SK-N-SH (cell line): ENCODE measurements at regions not wholly inside any gene's neighbourhood (a gene's known extent, or its start where the extent isn't known, plus 50 kb on each side); places are given as distances from the start of the nearest gene placed in this dataset.

Experiments
- CTCF ChIA-PET: fragments of 300-600, 350-600 bp; formaldehyde crosslinking; extraction: SDS; loops from one replicate; lab custom pipeline; 2021; lab: Yijun Ruan, JAX
- POLR2A ChIA-PET: fragments of 350-600 bp; sonication (Branson Sonifier 250); formaldehyde crosslinking; extraction: SDS; loops from one replicate; lab custom pipeline; 2020; ENCODE audit warnings: antibody characterized with exemption, inconsistent platforms; lab: Yijun Ruan, JAX
- DNase-seq: peaks from one replicate; pipeline ENCODE4 v3.0.0; 2012
- H2AFZ ChIP-seq: fragments of 200-600 bp; sonication (generic); 2 replicates; pipeline ENCODE4 v1.8.1; 2016; ENCODE audit warnings: antibody characterized with exemption, mild to moderate bottlenecking, low read depth
- H3F3A ChIP-seq: fragments of 200-600 bp; sonication (generic); replicated peaks from 2 replicates; pipeline ENCODE3; 2016; ENCODE audit warnings: antibody characterized with exemption, mild to moderate bottlenecking; ENCODE audit not compliant: insufficient read depth
- H3K27ac ChIP-seq, 2 experiments: fragments of 200-500 bp in 1 of 2; fragments of 200-600 bp in 1 of 2; sonication (Bioruptor generic) in 1 of 2; sonication (generic), shearing (Covaris generic) in 1 of 2; 2 replicates each; pipeline versions ENCODE4 v1.5.1 to v1.6.1; 2014 to 2016; ENCODE audit warnings: low read depth in 2 of 2, inconsistent platforms in 1 of 2, low read length in 1 of 2, mild to moderate bottlenecking in 1 of 2, mixed read lengths in 1 of 2
- H3K27me3 ChIP-seq: fragments of 200-600 bp; sonication (generic), shearing (Covaris generic); 2 replicates; pipeline ENCODE4 v1.6.1; 2016; ENCODE audit warnings: mixed run types; ENCODE audit not compliant: insufficient read depth
- H3K36me3 ChIP-seq, 2 experiments: fragments of 200-500 bp in 1 of 2; fragments of 200-600 bp in 1 of 2; sonication (Bioruptor generic) in 1 of 2; sonication (generic) in 1 of 2; replicated peaks in 1 of 2; 2 replicates each; pipeline versions ENCODE3 to v1.5.1; 2014 to 2016; ENCODE audit warnings: low read length in 1 of 2, mild to moderate bottlenecking in 1 of 2; ENCODE audit not compliant: insufficient read depth in 2 of 2, control insufficient read depth in 1 of 2
- H3K4me1 ChIP-seq, 2 experiments: fragments of 200-500 bp in 1 of 2; fragments of 200-600 bp in 1 of 2; sonication (Bioruptor generic) in 1 of 2; sonication (generic), shearing (Covaris generic) in 1 of 2; 2 replicates each; pipeline versions ENCODE4 v1.5.1 to v1.6.1; 2014 to 2016; ENCODE audit warnings: low read depth in 1 of 2, low read length in 1 of 2, mixed run types in 1 of 2; ENCODE audit not compliant: insufficient read depth in 2 of 2, control insufficient read depth in 1 of 2
- H3K4me2 ChIP-seq: fragments of 200-600 bp; sonication (generic), shearing (Covaris generic); 2 replicates; pipeline ENCODE4 v1.6.1; 2017; ENCODE audit warnings: mixed run types
- H3K4me3 ChIP-seq, 2 experiments: fragments of 200-500 bp in 1 of 2; fragments of 200-600 bp in 1 of 2; sonication (Bioruptor generic) in 1 of 2; sonication (generic), shearing (Covaris generic) in 1 of 2; 2 replicates each; pipeline versions ENCODE4 v1.5.1 to v1.8.1; 2014 to 2016; ENCODE audit warnings: low read depth in 2 of 2, inconsistent platforms in 1 of 2, low read length in 1 of 2, mild to moderate bottlenecking in 1 of 2, mixed read lengths in 1 of 2, moderate library complexity in 1 of 2
- H3K79me2 ChIP-seq: fragments of 200-600 bp; sonication (generic); 2 replicates; pipeline ENCODE4 v1.8.1; 2017; ENCODE audit warnings: mild to moderate bottlenecking; ENCODE audit not compliant: insufficient read depth
- H3K9ac ChIP-seq: fragments of 200-600 bp; sonication (generic); 2 replicates; pipeline ENCODE4 v1.6.1; 2017; ENCODE audit warnings: mixed run types
- H3K9me2 ChIP-seq: fragments of 200-600 bp; sonication (generic); 2 replicates; pipeline ENCODE4 v1.6.1; 2017; ENCODE audit warnings: mixed run types
- H3K9me3 ChIP-seq: fragments of 200-600 bp; sonication (generic); 2 replicates; pipeline ENCODE4 v1.6.1; 2017; ENCODE audit warnings: mixed run types, mild to moderate bottlenecking, moderate library complexity
- H4K20me1 ChIP-seq: fragments of 200-600 bp; sonication (generic); 2 replicates; pipeline ENCODE4 v1.6.1; 2017; ENCODE audit warnings: mild to moderate bottlenecking, mixed run types; ENCODE audit not compliant: insufficient read depth
- CHD2 ChIP-seq: fragments of 150-350 bp; IDR thresholded peaks from 2 replicates; pipeline ENCODE4 v1.6.1; 2018; ENCODE audit warnings: low read length; ENCODE audit not compliant: partially characterized antibody
- EP300 ChIP-seq, 2 experiments: IDR thresholded peaks; 2 replicates each; pipeline versions ENCODE4 v1.4.0 to v1.6.1; 2012; ENCODE audit warnings: borderline replicate concordance in 1 of 2, low read depth in 1 of 2, low read length in 1 of 2
- EZH2phosphoT487 ChIP-seq: fragments of 200-600 bp; sonication (generic); IDR thresholded peaks from 2 replicates; pipeline ENCODE4 v1.6.1; 2017; ENCODE audit warnings: low read depth, mixed run types, mild to moderate bottlenecking, antibody characterized with exemption, moderate library complexity, borderline replicate concordance
- FOXJ3 ChIP-seq: sonication (generic); formaldehyde crosslinking; IDR thresholded peaks from 2 replicates; pipeline ENCODE4 v1.5.1; 2020; ENCODE audit warnings: mild to moderate bottlenecking, missing genetic modification reagents
- FOXM1 ChIP-seq: IDR thresholded peaks from 2 replicates; pipeline ENCODE4 v1.4.0; 2012; ENCODE audit warnings: low read depth, mild to moderate bottlenecking
- GATA2 ChIP-seq: sonication (generic); formaldehyde crosslinking; IDR thresholded peaks from 2 replicates; pipeline ENCODE4 v1.5.0; 2020; ENCODE audit warnings: mild to moderate bottlenecking, missing genetic modification reagents
- MEF2A ChIP-seq: IDR thresholded peaks from 2 replicates; pipeline ENCODE4 v1.4.0; 2012; ENCODE audit warnings: low read depth, borderline replicate concordance
- NFIC ChIP-seq: IDR thresholded peaks from 2 replicates; pipeline ENCODE4 v1.4.0; 2012; ENCODE audit warnings: borderline replicate concordance
- NRF1 ChIP-seq: IDR thresholded peaks from 2 replicates; pipeline ENCODE4 v1.6.1; 2012; ENCODE audit warnings: low read depth, mild to moderate bottlenecking, low read length
- RXRA ChIP-seq: IDR thresholded peaks from 2 replicates; pipeline ENCODE4 v1.4.0; 2012; ENCODE audit warnings: low read depth, mild to moderate bottlenecking, borderline replicate concordance
- SIN3A ChIP-seq: IDR thresholded peaks from 2 replicates; pipeline ENCODE4 v1.6.1; 2012; ENCODE audit warnings: low read depth, mild to moderate bottlenecking, low read length, moderate library complexity, borderline replicate concordance
- SMC3 ChIP-seq: IDR thresholded peaks from 2 replicates; pipeline ENCODE4 v1.6.1; 2012; ENCODE audit warnings: low read depth, low read length, improper control_type of control experiment
- TCF12 ChIP-seq: IDR thresholded peaks from 2 replicates; pipeline ENCODE4 v1.4.0; 2012
- WGBS: methylation state at CpG from one replicate; pipeline ENCODE4 v1.1.6; 2017; ENCODE audit warnings: low lambda C conversion rate; 5-methylcytosine and 5-hydroxymethylcytosine counted together
- TF ChIP-seq, protein P1 (sequence below): fragments of 150-350 bp; IDR thresholded peaks from 2 replicates; pipeline ENCODE4 v1.6.1; 2017; ENCODE audit warnings: antibody characterized with exemption, low read length, low read depth, borderline replicate concordance
- TF ChIP-seq, protein P2 (sequence below): IDR thresholded peaks from 2 replicates; pipeline ENCODE4 v1.6.1; 2012; ENCODE audit warnings: mild to moderate bottlenecking, low read depth, low read length, moderate library complexity
- TF ChIP-seq, protein P3 (sequence below): IDR thresholded peaks from 2 replicates; pipeline ENCODE4 v1.4.0; 2012; ENCODE audit warnings: low read depth, borderline replicate concordance
- TF ChIP-seq, protein P4 (sequence below): IDR thresholded peaks from 2 replicates; pipeline ENCODE4 v1.4.0; 2012; ENCODE audit warnings: low read depth, borderline replicate concordance

DNA sequence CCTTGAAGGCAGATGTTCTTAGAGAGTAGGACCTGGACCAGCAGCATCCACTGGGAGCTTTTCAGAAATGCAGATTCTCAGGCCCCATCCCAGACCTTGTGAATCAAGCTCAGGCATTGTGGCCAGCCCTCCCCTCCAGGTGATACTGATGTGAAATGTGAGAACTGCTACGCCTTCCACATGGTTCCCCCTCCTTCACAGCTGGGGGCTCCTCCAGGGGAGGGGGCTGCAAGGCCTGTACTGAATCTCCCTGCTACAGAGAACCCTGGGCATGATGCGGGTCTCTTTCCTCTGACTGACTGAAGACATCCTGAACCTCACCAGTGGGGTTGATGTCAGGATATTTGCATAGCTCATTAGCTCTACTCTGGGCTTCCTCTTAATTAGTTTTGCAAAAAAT, 141.8 kb upstream of the CSF3R start:
- ChIA-PET CTCF (interaction anchor here (1.0 to 2.7 kb wide), 3 partner anchors 15 to 240 kb away, joined by 3 to 9 read pairs (median 4); no protein-coding TSS in a partner anchor), POLR2A (no interaction called here)
- no peak for DNase-seq
- no peaks in the 10 kb centered on the region for H3K36me3 ChIP-seq
- H3K9me2 ChIP-seq, result no peaks in the 10 kb centered on the region
- no peak overlapping the region for H2AFZ ChIP-seq
- WGBS, result 14% methylated on average over 1 of the region's 2 CpGs
- H3K27ac ChIP-seq, result no peak overlapping the region
- H3K27me3 ChIP-seq, result no peaks in the 10 kb centered on the region
- H4K20me1 ChIP-seq, result no peaks in the 10 kb centered on the region
- no peaks in the 10 kb centered on the region for H3F3A ChIP-seq
- no peak overlapping the region for H3K4me2 ChIP-seq
- no peak overlapping the region for H3K9ac ChIP-seq
- H3K9me3 ChIP-seq, result no peaks in the 10 kb centered on the region
- no peaks in the 10 kb centered on the region for H3K79me2 ChIP-seq
- H3K4me3 ChIP-seq, result no peak overlapping the region
- no peaks in the 10 kb centered on the region; a peak in 1 of 4 replicates for H3K4me1 ChIP-seq
- TF ChIP-seq GATA2 (CRISPR knock-in tag), result no peak
- no peak for TF ChIP-seq SIN3A
- no peak for TF ChIP-seq CHD2
- TF ChIP-seq, protein P1, sequence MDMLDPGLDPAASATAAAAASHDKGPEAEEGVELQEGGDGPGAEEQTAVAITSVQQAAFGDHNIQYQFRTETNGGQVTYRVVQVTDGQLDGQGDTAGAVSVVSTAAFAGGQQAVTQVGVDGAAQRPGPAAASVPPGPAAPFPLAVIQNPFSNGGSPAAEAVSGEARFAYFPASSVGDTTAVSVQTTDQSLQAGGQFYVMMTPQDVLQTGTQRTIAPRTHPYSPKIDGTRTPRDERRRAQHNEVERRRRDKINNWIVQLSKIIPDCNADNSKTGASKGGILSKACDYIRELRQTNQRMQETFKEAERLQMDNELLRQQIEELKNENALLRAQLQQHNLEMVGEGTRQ, result no peak
- TF ChIP-seq TCF12, result no peak
- no peak for TF ChIP-seq EP300 (IDR thresholded peaks at IDR 0.05; ENCODE audit: borderline replicate concordance in 1 of 2, low read depth in 1 of 2, low read length in 1 of 2)
- TF ChIP-seq RXRA, result no peak
- no peak for TF ChIP-seq NFIC

DNA sequence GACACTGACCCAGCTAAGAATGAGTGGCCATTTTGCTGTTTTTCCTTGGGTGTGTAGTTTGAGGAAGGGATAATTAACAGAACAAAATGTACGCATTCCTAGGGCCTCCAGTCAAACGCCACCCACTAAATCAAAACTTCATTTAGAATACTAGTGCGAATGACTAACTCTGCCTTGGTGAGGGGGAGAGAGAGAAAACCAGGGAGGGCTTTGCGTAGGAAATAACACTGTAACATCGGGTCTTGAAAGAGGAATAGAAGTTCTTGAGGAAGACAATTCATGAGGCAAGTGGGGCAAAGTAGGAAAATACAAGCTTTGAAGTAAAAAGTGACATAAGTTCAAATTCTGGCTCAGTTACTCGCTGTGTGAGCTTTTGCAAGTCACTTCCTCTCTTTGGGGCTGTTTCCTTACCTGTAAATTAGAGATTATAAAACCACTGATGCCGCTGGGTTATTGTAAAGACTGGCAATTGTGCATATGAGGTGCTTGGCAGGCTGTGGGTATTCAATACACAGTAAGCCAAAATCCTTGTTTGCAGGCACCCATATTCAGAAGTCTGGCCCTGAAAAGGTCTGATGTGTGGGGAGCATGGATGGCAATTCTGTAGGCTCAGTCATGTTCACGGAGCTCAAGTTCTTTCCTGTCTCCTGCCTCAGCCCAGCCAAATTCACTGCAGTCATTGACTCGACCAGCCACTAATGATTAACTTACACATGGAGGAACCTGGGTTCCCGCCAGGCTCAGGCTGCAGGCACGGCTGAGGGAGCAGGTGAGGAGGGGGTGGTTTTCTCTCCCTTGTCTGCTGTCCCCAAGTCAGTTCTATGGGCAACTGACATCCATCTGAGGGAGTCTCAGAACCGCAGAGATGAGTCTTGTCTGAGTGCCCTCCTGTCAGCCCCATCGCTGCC, 140.3 kb upstream of the CSF3R start:
- Histone ChIP-seq H4K20me1 (no peaks in the 10 kb centered on the region), H3K27ac (no peak overlapping the region), H3K9me2 (no peaks in the 10 kb centered on the region), H3K4me2 (no peak overlapping the region), H3K9me3 (no peaks in the 10 kb centered on the region), H3K27me3 (no peaks in the 10 kb centered on the region), H3F3A (no peaks in the 10 kb centered on the region), H3K4me1 (no peaks in the 10 kb centered on the region; a peak in 1 of 4 replicates), H3K36me3 (no peaks in the 10 kb centered on the region), H3K4me3 (no peak overlapping the region), H2AFZ (no peak overlapping the region), H3K79me2 (no peaks in the 10 kb centered on the region), H3K9ac (no peak overlapping the region)
- ChIA-PET POLR2A (no interaction called here), CTCF (interaction anchor here (0.7 to 2.7 kb wide), 3 partner anchors 13 to 107 kb away, joined by 3 to 9 read pairs (median 3); no protein-coding TSS in a partner anchor)
- 32% methylated on average over 10 of the region's 13 CpGs for WGBS
- no peak for DNase-seq
- TF ChIP-seq, protein P2, sequence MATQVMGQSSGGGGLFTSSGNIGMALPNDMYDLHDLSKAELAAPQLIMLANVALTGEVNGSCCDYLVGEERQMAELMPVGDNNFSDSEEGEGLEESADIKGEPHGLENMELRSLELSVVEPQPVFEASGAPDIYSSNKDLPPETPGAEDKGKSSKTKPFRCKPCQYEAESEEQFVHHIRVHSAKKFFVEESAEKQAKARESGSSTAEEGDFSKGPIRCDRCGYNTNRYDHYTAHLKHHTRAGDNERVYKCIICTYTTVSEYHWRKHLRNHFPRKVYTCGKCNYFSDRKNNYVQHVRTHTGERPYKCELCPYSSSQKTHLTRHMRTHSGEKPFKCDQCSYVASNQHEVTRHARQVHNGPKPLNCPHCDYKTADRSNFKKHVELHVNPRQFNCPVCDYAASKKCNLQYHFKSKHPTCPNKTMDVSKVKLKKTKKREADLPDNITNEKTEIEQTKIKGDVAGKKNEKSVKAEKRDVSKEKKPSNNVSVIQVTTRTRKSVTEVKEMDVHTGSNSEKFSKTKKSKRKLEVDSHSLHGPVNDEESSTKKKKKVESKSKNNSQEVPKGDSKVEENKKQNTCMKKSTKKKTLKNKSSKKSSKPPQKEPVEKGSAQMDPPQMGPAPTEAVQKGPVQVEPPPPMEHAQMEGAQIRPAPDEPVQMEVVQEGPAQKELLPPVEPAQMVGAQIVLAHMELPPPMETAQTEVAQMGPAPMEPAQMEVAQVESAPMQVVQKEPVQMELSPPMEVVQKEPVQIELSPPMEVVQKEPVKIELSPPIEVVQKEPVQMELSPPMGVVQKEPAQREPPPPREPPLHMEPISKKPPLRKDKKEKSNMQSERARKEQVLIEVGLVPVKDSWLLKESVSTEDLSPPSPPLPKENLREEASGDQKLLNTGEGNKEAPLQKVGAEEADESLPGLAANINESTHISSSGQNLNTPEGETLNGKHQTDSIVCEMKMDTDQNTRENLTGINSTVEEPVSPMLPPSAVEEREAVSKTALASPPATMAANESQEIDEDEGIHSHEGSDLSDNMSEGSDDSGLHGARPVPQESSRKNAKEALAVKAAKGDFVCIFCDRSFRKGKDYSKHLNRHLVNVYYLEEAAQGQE, result no peak
- TF ChIP-seq, protein P3, sequence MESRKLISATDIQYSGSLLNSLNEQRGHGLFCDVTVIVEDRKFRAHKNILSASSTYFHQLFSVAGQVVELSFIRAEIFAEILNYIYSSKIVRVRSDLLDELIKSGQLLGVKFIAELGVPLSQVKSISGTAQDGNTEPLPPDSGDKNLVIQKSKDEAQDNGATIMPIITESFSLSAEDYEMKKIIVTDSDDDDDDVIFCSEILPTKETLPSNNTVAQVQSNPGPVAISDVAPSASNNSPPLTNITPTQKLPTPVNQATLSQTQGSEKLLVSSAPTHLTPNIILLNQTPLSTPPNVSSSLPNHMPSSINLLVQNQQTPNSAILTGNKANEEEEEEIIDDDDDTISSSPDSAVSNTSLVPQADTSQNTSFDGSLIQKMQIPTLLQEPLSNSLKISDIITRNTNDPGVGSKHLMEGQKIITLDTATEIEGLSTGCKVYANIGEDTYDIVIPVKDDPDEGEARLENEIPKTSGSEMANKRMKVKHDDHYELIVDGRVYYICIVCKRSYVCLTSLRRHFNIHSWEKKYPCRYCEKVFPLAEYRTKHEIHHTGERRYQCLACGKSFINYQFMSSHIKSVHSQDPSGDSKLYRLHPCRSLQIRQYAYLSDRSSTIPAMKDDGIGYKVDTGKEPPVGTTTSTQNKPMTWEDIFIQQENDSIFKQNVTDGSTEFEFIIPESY, result no peak
- no peak for TF ChIP-seq SMC3
- no peak for TF ChIP-seq EZH2phosphoT487
- TF ChIP-seq NFIC, result no peak
- TF ChIP-seq SIN3A, result no peak
- TF ChIP-seq GATA2 (CRISPR knock-in tag), result no peak
- no peak for TF ChIP-seq MEF2A
- TF ChIP-seq, protein P4, sequence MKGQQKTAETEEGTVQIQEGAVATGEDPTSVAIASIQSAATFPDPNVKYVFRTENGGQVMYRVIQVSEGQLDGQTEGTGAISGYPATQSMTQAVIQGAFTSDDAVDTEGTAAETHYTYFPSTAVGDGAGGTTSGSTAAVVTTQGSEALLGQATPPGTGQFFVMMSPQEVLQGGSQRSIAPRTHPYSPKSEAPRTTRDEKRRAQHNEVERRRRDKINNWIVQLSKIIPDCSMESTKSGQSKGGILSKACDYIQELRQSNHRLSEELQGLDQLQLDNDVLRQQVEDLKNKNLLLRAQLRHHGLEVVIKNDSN, result no peak
- TF ChIP-seq NRF1, result no peak
- TF ChIP-seq FOXJ3 (CRISPR knock-in tag), result no peak
- no peak for TF ChIP-seq FOXM1
